ENCODE measurements at regions not wholly inside any gene's neighbourhood (a gene's known extent, or its start where the extent isn't known, plus 50 kb on each side); places are given as distances from the start of the nearest gene placed in this dataset.

- TF ChIP-seq POLR2AphosphoS5 (IDR thresholded peaks at IDR 0.05) (no peak), EP300 (IDR thresholded peaks at IDR 0.05) (no peak), CTCF (IDR thresholded peaks at IDR 0.05) (no peak), POLR2A (IDR thresholded peaks at IDR 0.05; ENCODE audit: low read depth) (no peak)
Measured at GRCh38 chr7:140261105-140261486, 84.3 kb upstream of the KDM7A start.
